RWPE1 (cell line): ENCODE measurements at regions not wholly inside any gene's neighbourhood (a gene's known extent, or its start where the extent isn't known, plus 50 kb on each side); places are given as distances from the start of the nearest gene placed in this dataset.

Experiments used
- CTCF ChIA-PET: fragments of 350-600 bp; sonication (Branson Sonifier 250); formaldehyde crosslinking; extraction: SDS; loops from one replicate; lab custom pipeline; 2021; lab: Yijun Ruan, JAX
- POLR2A ChIA-PET: fragments of 400-600 bp; formaldehyde crosslinking; extraction: SDS; loops from one replicate; lab custom pipeline; 2020; ENCODE audit warnings: antibody characterized with exemption; ENCODE audit not compliant: low non-redundant PET; lab: Yijun Ruan, JAX
- DNase-seq: peaks from one replicate; pipeline ENCODE4 v3.0.0; 2012; ENCODE audit warnings: low spot score
- H3K27ac ChIP-seq: fragments of 450-650 bp; 2 replicates; pipeline ENCODE4 v1.5.1; 2017
- CTCF ChIP-seq: fragments of 450-650 bp; conservative IDR thresholded peaks from 2 replicates; pipeline ENCODE4 v1.5.1; 2017; ENCODE audit warnings: low read depth, mild to moderate bottlenecking

DNA sequence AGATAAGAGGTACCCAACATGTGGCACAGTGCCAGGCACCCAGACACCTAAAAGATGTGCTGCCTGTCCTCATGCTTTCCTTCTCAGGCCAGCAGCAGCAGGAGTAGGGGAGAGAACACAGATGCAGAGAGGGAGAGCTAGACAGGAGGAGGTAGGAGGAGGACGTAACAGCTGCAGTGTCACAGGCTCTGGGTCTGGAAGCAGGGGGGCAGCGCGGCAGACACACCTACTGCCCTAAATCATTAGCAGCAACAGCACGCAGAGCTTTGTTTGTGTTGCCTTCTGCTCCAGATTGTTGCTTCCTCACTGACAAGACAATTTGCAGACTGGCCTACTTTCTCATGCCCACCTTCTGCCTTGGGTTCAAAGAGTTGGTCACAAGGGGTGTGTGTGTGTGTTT is 196.7 kb upstream of the DAB1 start:
- DNase-seq: no peak
- no peak for TF ChIP-seq CTCF
- no peak overlapping the region for H3K27ac ChIP-seq
- ChIA-PET CTCF (no interaction called here), POLR2A (no interaction called here)

- ChIA-PET CTCF (no interaction called here), POLR2A (no interaction called here)
- no peak for TF ChIP-seq CTCF
- no peak overlapping the region for H3K27ac ChIP-seq
- no peak for DNase-seq
Observed at GRCh38 chr1:57616921-57617320, 193.1 kb upstream of the DAB1 start.

- DNase-seq: no peak
- H3K27ac ChIP-seq: no peak overlapping the region
- ChIA-PET CTCF (interaction anchor here (0.5 to 1.1 kb wide), 2 partner anchors 15 to 104 kb away, joined by 3 to 4 read pairs; no protein-coding TSS in a partner anchor), POLR2A (no interaction called here)
- TF ChIP-seq CTCF: no peak
Observed at GRCh38 chr1:57615956-57616355, 192.1 kb upstream of the DAB1 start.

DNA sequence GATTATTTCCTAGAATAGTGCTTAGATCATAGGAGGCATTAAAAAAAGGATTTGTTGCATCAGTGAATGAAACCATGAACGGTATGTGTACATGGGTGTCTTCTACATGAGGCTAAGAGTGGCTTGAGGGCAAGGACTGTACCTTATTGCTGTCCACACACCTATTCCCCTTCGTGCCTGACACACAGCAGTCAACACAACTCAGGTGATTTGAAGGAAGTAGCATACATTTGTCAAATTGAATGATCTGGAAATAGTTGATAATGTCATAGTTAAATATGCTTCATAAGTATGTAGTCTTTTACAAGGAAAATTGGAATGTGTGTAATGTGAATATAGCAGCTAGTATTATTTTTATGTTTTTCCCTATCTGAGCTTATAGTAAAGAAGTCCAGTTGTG is 189.0 kb upstream of the DAB1 start:
- no peak for TF ChIP-seq CTCF
- POLR2A ChIA-PET: no interaction called here

GRCh38 chr1:57605933-57606332 is 182.1 kb upstream of the DAB1 start:
- DNase-seq: no peak
- no peak for TF ChIP-seq CTCF
- ChIA-PET CTCF (no interaction called here), POLR2A (no interaction called here)
- no peak overlapping the region for H3K27ac ChIP-seq

More for the DNA sequence above, 189.0 kb upstream of the DAB1 start:
- DNase-seq: no peak
- CTCF ChIA-PET: no interaction called here
- no peak overlapping the region for H3K27ac ChIP-seq

DNA sequence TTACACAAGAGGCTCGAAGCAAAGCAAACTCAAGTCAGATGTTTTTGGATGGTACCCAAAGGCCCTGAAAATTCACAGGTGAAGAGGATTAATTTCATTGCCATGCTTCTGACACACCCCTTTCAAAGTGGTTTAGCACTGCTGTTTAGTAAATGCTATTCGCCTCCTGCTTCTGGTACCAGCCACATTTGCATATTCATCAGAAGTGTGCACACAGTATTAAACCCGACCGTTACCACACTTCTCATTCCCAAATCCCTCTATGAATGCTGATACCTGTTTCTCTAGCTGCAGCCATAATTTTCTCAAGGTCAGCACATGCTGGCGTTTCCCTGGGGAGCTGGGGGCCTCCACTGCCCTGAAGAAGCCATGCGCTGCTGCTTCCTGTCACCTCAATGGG is 179.8 kb upstream of the DAB1 start:
- POLR2A ChIA-PET: no interaction called here

More for the DNA sequence above, 179.8 kb upstream of the DAB1 start:
- CTCF ChIA-PET: no interaction called here
- H3K27ac ChIP-seq: no peak overlapping the region
- no peak for DNase-seq
- no peak for TF ChIP-seq CTCF
